A172 (cell line): ENCODE measurements at regions not wholly inside any gene's neighbourhood (a gene's known extent, or its start where the extent isn't known, plus 50 kb on each side); places are given as distances from the start of the nearest gene placed in this dataset.
"Not testable (repeated sequence)": the region's sequence is repeated elsewhere in the genome, so short reads cannot be mapped to it uniquely, and the experiment has no call there.

ENCODE experiments used
- DNase-seq: peaks from one replicate; pipeline ENCODE4 v3.0.0-alpha.2; 2015; ENCODE audit warnings: low spot score

GRCh38 chr15:22240403-22240802, 160.1 kb downstream of the OR4M2 start:
- DNase-seq: no peak

GRCh38 chr15:22240986-22241385, 160.7 kb downstream of the OR4M2 start:
- DNase-seq: no peak

GRCh38 chr15:22241451-22241850, 161.1 kb downstream of the OR4M2 start:
- no peak for DNase-seq

- not testable (repeated sequence) for DNase-seq
These were observed 162.0 kb downstream of the OR4M2 start for GRCh38 chr15:22242311-22242710.

- DNase-seq: no peak
These were observed 163.3 kb downstream of the OR4M2 start for GRCh38 chr15:22243440-22244130.

GRCh38 chr15:22249511-22249910, 169.2 kb downstream of the OR4M2 start:
- not testable (repeated sequence) for DNase-seq

- not testable (repeated sequence) for DNase-seq
These were observed 170.4 kb downstream of the OR4M2 start for GRCh38 chr15:22250501-22251290.

- DNase-seq: no peak
These were observed 171.1 kb downstream of the OR4M2 start for GRCh38 chr15:22251422-22251821.

- not testable (repeated sequence) for DNase-seq
These were observed 171.7 kb downstream of the OR4M2 start for GRCh38 chr15:22252047-22252446.

- DNase-seq: not testable (repeated sequence)
These were observed 172.2 kb downstream of the OR4M2 start for GRCh38 chr15:22252521-22252920.

- not testable (repeated sequence) for DNase-seq
These were observed 172.8 kb downstream of the OR4M2 start for GRCh38 chr15:22253002-22253675.

- DNase-seq: no peak
These were observed 173.5 kb downstream of the OR4M2 start for GRCh38 chr15:22253676-22254408.

- DNase-seq: not testable (repeated sequence)
These were observed 174.2 kb downstream of the OR4M2 start for GRCh38 chr15:22254409-22255045.

GRCh38 chr15:22255606-22256005, 175.3 kb downstream of the OR4M2 start:
- DNase-seq: not testable (repeated sequence)

- not testable (repeated sequence) for DNase-seq
These were observed 176.2 kb downstream of the OR4M2 start for GRCh38 chr15:22256389-22257046.

GRCh38 chr15:22257047-22258008, 177.0 kb downstream of the OR4M2 start:
- no peak for DNase-seq

GRCh38 chr15:22258009-22258397, 177.7 kb downstream of the OR4M2 start:
- no peak for DNase-seq

GRCh38 chr15:22258398-22259150, 178.2 kb downstream of the OR4M2 start:
- DNase-seq: no peak
